Kidney (tissue), 13 donors: ENCODE measurements at regions not wholly inside any gene's neighbourhood (a gene's known extent, or its start where the extent isn't known, plus 50 kb on each side); places are given as distances from the start of the nearest gene placed in this dataset.
"Not testable (repeated sequence)": the region's sequence is repeated elsewhere in the genome, so short reads cannot be mapped to it uniquely, and the experiment has no call there.

Source experiments
- DNase-seq, 5 donors: peaks; one replicate each; pipeline ENCODE4 v3.0.0-alpha.2; 2013 to 2020
- FAIRE-seq: peaks from 2 replicates; lab custom pipeline; 2012; peaks lifted over from hg19 to GRCh38; lab: Jason Lieb, UNC
- H3K27ac ChIP-seq, 2 donors: one replicate each; pipeline ENCODE4 v1.7.0; 2013; ENCODE audit warnings: low read depth in 2 of 2, low read length in 2 of 2, inconsistent platforms in 1 of 2
- H3K27me3 ChIP-seq: one replicate; pipeline ENCODE4 v1.7.1; 2013; ENCODE audit warnings: low read length, inconsistent platforms; ENCODE audit not compliant: control insufficient read depth, insufficient read depth
- H3K36me3 ChIP-seq, 3 donors: one replicate each; pipeline versions ENCODE4 v1.7.0 to v1.7.1; 2013; ENCODE audit warnings: low read length in 3 of 3, control low read depth in 1 of 3, inconsistent platforms in 1 of 3; ENCODE audit not compliant: insufficient read depth in 3 of 3, control insufficient read depth in 2 of 3
- H3K4me1 ChIP-seq, 3 donors: one replicate each; pipeline versions ENCODE4 v1.7.0 to v1.7.1; 2013; ENCODE audit warnings: low read length in 3 of 3, inconsistent platforms in 1 of 3, low read depth in 1 of 3; ENCODE audit not compliant: control insufficient read depth in 2 of 3, insufficient read depth in 2 of 3
- H3K4me3 ChIP-seq, 3 donors: one replicate each; pipeline versions ENCODE4 v1.7.0 to v1.8.1; 2013; ENCODE audit warnings: low read length in 3 of 3, control low read depth in 1 of 3, inconsistent platforms in 1 of 3
- H3K9ac ChIP-seq, 3 donors: one replicate each; pipeline versions ENCODE4 v1.7.0 to v1.7.1; 2013; ENCODE audit warnings: low read length in 3 of 3, control low read depth in 1 of 3, inconsistent platforms in 1 of 3
- H3K9me3 ChIP-seq, 3 donors: one replicate each; pipeline versions ENCODE4 v1.7.0 to v1.7.1; 2013; ENCODE audit warnings: low read length in 3 of 3, control low read depth in 1 of 3, inconsistent platforms in 1 of 3; ENCODE audit not compliant: control insufficient read depth in 2 of 3, insufficient read depth in 1 of 3
- CTCF ChIP-seq: IDR thresholded peaks from 3 replicates; pipeline ENCODE4 v1.5.1; 2012; ENCODE audit warnings: mild to moderate bottlenecking, moderate library complexity, borderline replicate concordance; ENCODE audit not compliant: insufficient read depth; ENCODE audit errors: extremely low read depth
- intact Hi-C: fragments of 100-400 bp; cut with DNase I; formaldehyde crosslinking; loops from one replicate; pipeline ENCODE4 v1.11.1; 2022
- donor health status: control.
- donor health status: control.
- donor health status: control.
- donor health status: control.
- donor health status: control.
- donor health status: DM: yes; HTN: yes; CAD: no.
- donor health status: Normal renal cell carcinoma (clear cell type).

- no peak for DNase-seq
These were observed 342.2 kb upstream of the ZNF608 start for GRCh38 chr5:125088522-125089105.

GRCh38 chr5:125092138-125092537, 345.7 kb upstream of the ZNF608 start:
- FAIRE-seq, H3K36me3 ChIP-seq, H3K9ac ChIP-seq, DNase-seq, H3K4me3 ChIP-seq, H3K4me1 ChIP-seq, H3K27ac ChIP-seq, H3K9me3 ChIP-seq, H3K27me3 ChIP-seq, intact Hi-C loops: not testable (repeated sequence)

More at GRCh38 chr5:125088522-125089105, 342.2 kb upstream of the ZNF608 start:
- H3K27ac ChIP-seq: no peak overlapping the region
- intact Hi-C loops: no loop called here
- no peak overlapping the region for H3K4me3 ChIP-seq
- no peaks in the 10 kb centered on the region for H3K36me3 ChIP-seq
- H3K27me3 ChIP-seq: no peaks in the 10 kb centered on the region
- H3K9me3 ChIP-seq: no peaks in the 10 kb centered on the region
- no peaks in the 10 kb centered on the region for H3K4me1 ChIP-seq
- TF ChIP-seq CTCF: no peak
- no peak for FAIRE-seq
- H3K9ac ChIP-seq: no peak overlapping the region

- FAIRE-seq (no peak), DNase-seq (no peak)
- Histone ChIP-seq H3K27ac (no peak overlapping the region), H3K4me3 (no peak overlapping the region), H3K9me3 (peaks cover 0 to 7% (median 0%) of the 10 kb centered on the region in 3 donors), H3K9ac (no peak overlapping the region), H3K36me3 (no peaks in the 10 kb centered on the region), H3K4me1 (no peaks in the 10 kb centered on the region), H3K27me3 (no peaks in the 10 kb centered on the region)
- TF ChIP-seq CTCF: no peak
- intact Hi-C loops: no loop called here
These were observed 347.3 kb upstream of the ZNF608 start for GRCh38 chr5:125093776-125094175.

GRCh38 chr5:125100342-125100741, 353.9 kb upstream of the ZNF608 start:
- intact Hi-C loops: no loop called here
- Histone ChIP-seq H3K27me3 (no peaks in the 10 kb centered on the region), H3K27ac (no peak overlapping the region), H3K9me3 (peaks cover 0 to 7% (median 0%) of the 10 kb centered on the region in 3 donors), H3K4me1 (no peaks in the 10 kb centered on the region), H3K9ac (no peak overlapping the region), H3K36me3 (no peaks in the 10 kb centered on the region), H3K4me3 (no peak overlapping the region)
- no peak for TF ChIP-seq CTCF
- FAIRE-seq (no peak), DNase-seq (no peak)
